COLO829 (cell line): ENCODE measurements at regions not wholly inside any gene's neighbourhood (a gene's known extent, or its start where the extent isn't known, plus 50 kb on each side); places are given as distances from the start of the nearest gene placed in this dataset.

Source experiments
- DNase-seq: peaks from one replicate; pipeline ENCODE4 v3.0.0; 2012; ENCODE audit warnings: low spot score

DNA sequence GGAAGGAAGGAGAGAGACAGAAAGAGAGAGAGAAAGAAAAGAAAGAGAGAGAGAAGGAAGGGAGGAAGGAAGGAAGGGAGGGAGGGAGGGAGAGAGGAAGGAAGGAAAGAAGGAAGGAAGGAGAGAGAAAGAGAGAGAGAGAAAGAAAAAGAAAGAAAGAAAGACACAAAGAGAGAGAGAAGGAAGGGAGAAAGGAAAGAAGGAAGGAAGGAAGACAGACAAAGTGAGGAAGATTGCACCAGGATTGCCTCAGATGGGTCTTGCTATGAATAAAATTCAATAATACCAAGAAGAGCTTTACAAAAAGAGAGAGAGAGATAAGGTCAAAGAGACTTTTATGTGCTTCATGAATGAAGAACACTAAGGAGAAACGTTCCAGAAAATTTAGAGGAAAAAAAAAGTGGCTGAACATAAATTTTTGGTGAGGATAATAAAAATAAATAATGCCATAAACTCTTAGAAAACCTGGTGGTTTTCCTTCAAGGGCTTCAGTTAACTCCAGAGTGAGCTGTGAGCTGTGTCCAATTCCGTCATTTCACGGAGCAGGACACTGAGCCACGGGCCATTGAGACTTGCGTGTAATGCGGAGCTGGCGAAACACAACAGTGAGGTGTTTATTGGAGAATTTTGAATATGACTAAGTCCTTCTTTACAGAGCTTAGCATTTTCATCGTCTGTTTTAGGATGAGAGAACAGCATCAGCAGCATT lies 72.7 kb upstream of the TNRC6C start:
- no peak for DNase-seq

GRCh38 chr17:77886387-77886728 lies 72.1 kb upstream of the TNRC6C start:
- no peak for DNase-seq

DNA sequence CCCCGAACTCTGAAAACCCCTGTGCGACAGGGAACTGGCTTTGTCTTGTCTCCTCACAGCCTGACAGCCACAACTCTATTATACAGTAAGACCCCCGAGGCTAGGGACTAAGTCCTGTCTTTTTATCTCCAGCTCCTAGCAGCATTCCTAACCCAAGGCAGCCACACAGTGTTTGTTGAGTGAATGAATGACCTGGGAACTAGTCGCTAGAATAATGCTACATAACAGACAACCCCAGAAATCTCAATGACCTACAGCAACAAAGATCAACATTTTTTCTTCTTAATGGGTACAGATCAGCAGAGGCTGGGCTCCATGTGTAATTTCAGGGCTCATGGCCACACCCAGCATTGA lies 71.4 kb upstream of the TNRC6C start:
- DNase-seq, result no peak

DNA sequence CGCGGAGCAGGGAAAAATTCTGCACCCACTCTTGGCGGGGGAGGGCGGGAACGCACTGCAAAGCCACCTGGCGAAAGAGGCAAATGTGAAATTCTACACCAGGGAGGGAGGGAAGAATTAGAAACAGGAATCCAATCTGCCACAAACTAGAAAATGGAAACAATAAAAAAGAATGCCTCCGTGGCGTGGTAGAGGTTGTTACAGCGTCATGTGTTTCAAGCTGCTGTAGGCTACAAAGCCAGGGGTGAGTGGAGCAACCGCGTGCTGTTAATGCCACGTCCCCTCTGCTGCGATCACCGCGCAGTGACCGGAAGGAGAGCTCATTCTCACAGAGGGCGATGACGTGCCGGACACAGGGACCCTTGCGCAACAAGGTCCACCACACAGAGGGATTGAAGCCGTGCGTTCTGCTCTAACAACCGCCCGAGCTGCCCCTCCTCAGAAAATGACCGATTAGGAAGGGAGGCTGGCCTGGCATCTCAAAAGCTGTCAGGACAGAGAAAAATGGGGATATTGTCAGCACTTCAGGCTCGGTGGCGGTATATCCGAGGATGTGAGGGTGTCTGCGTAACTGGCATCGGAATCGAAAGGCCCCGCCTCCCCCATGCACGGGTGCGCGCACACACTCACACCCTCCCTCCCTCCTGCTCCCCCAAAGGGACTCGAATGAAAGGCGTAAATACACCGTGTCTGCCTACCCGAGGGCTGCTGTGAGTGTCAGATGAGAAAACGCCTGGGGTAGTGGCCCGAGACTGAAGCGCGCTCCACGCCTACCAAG lies 70.8 kb upstream of the TNRC6C start:
- no peak for DNase-seq

DNA sequence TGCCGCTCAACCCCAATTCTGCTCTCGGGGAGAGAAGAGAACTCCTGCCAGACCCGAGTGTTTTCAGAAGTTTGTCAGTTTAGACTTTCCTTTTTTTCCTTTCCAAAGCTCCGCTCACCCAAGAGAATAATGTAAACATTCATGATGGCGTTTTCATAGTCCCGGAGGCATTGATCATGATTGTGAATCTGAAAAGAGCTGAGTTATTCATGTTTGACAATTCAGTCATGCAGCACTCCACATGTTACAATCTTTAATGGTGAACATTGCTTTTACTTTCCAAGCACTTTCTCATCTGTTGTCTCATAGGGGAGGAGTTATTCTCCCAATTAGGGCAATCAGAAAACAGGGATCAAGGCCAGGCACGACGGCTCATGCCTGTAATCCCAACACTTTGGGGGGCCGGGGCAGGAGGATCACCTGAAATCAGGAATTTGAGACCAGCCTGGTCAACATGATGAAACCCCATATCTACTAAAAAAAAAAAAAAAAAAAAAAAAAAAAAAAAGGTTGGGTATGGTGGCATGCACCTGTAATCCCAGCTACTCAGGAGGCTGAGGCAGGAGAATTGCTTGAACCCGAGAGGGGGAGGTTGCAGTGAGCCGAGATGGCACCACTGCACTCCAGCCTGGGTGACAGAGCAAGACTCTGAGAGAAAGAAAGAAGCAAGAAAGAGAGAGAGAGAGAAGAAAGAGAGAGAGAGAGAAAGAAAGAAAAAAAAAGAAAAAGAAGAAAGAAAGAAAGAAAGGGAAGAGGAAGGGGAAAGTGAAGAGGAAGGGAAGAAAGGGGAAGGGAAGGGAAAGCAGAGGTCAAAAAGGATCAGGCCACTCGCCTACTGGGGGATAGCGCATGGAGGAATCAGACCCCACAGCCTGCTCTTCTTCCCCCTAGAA lies 70.0 kb upstream of the TNRC6C start:
- DNase-seq, result no peak

DNA sequence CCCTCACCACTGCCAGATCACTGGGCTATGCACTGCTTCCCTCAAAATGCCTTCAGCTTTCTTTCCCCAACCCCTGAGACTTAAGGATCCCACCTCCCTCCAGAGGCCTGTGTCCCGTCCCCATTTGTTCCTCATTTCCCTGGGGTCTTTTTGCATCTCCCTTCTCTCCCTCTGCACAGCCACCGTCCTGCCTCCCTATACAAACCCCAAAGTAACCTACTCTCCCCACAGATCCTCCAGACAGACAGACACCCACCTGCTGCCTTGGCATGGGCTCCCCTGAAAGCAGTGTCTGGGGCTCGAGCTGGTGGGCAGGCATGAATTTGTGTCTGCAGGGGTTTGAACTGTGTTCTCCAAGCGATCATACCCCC lies 69.4 kb upstream of the TNRC6C start:
- DNase-seq, result no peak

DNA sequence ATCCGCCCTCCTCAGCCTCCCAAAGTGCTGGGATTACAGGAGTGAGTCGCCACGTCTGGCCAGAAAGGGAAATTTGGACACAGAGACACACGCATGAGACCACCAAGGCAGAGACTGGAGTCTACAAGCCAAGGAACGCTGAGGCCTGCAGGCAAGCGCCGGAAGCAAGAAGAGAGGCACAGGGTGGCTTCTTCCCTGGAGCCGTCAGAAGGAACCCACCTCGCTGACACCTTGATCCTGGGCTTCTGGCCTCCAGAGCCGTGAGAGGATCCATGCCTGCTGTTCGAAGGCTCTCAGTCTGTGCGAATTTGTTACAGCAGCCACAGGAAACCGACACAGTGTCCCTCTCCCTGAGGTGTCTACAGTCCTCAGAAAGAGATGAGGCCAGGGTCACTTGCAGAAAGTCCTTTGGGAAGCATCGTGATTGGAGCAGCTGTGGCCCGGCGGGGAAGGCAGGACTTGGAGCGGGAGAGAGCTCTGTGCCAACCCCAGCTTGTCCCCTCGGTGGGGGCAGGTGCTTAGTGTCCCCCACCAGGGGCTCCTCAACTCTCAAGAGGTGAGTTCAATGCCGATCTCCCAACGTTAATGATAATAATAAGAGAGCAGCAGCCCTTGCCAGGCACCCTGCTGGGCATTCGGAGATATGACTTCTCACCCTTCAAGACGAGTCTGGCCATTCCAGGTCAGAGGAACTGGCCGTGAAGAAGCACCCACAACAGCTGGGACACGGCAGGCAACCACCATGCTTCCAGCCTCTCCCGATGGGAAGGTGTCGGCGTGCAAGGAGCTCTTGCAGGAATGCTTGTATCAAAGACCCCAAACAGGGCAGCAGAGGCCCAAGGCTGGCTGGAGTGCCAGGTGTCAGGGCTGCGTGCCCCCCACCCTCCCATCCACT lies 68.4 kb upstream of the TNRC6C start:
- DNase-seq, result no peak

DNA sequence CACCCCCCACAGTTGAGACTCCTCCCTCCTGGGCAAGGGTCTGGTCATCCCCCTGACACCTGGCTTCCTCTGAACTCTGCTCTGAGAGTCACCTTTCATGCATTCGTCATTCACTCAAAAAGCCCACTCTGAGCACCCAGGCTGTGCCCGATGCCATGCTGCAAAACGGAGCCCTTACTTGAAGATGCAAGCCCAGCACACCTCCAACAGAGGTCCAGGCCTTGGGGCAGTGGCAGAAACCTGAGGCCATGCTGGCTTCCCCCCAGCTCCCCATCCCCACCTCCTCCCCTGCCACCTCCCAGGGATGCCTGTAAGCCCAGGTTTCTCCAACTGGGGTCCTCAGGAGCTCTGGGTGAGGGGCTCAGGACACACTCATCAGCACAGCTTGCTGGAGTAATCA lies 67.7 kb upstream of the TNRC6C start:
- no peak for DNase-seq

- no peak for DNase-seq
Observed at GRCh38 chr17:77891602-77892001, 66.9 kb upstream of the TNRC6C start.

- DNase-seq, result no peak
Observed at GRCh38 chr17:77892031-77892430, 66.5 kb upstream of the TNRC6C start.

- no peak for DNase-seq
Observed at GRCh38 chr17:77892469-77893143, 65.9 kb upstream of the TNRC6C start.

- no peak for DNase-seq
Observed at GRCh38 chr17:77893144-77894044, 65.1 kb upstream of the TNRC6C start.

- DNase-seq, result no peak
Observed at GRCh38 chr17:77894126-77894956, 64.2 kb upstream of the TNRC6C start.

DNA sequence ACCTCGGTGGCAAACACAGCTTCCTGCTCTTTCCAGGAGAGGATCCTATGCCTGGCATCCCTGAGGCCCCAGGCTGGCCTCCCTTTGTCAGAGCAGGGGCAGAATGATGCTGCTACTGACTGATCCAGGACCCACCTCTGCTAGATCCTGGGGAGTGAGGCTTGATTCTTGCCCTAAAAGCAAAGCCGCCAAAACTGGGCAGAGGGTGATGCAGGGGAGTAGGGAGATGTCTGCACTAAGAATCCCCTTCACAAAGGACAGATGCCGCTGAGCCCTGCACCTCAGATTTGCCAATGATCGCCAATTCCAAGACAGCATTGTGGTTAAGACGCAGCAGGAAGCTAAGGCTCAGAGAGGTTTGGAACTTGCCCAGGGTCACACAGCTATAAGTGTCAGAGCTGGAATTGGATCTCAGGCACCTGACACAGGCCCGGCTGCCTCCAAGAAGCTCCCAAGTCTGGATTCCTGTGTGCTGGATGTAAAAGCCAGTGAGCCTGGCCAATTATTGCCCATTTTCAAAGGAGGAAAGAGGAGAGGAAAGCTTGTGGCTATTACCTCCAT lies 60.7 kb upstream of the TNRC6C start:
- no peak for DNase-seq

GRCh38 chr17:77898521-77899434 lies 59.7 kb upstream of the TNRC6C start:
- DNase-seq, result no peak

GRCh38 chr17:77899498-77899897 lies 59.0 kb upstream of the TNRC6C start:
- DNase-seq, result no peak

- no peak for DNase-seq
Observed at GRCh38 chr17:77901481-77901880, 57.0 kb upstream of the TNRC6C start.

DNA sequence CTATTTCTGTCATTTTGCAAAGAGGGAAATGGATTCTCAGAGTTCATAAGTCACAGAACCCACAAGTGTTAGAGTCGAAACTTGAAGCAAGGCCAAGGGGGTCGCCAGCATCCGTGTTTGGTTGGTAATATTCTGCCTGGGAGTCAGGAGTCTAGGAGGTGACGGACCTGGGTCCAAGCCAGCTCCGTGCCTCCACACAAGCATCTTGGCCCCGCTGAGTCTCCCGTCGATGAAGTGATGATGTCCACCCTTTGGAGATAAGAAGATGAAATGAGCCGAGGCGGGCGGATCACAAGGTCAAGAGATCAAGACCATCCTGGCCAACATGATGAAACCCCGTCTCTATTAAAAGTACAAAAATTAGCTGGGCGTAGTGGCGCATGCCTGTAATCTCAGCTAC lies 53.2 kb upstream of the TNRC6C start:
- DNase-seq, result no peak
